ENCODE measurements at regions not wholly inside any gene's neighbourhood (a gene's known extent, or its start where the extent isn't known, plus 50 kb on each side); places are given as distances from the start of the nearest gene placed in this dataset.

DNA sequence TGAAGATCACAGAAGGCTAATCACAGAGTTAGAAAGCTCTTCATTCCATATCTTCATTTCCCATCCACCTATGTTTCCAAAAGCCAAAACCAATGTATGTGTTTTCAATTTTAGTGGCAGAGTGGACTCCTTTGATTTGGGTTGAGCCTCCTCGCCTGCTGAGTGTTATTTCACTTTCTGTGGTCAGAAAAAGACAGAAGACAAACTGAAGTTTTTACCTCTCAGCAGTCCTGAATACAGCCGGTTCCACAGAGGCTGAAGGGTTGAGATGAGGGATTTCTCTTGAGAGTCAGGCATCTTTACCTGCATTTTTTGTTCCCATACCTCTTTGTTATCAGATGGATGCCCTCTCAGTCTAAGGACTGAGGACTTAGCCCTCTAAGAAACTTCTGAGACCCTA, 659.6 kb downstream of the CCSER2 start:
- TF ChIP-seq POLR2A (IDR thresholded peaks at IDR 0.05; ENCODE audit: low read depth) (no peak), CTCF (IDR thresholded peaks at IDR 0.05) (no peak), EP300 (IDR thresholded peaks at IDR 0.05) (no peak), POLR2AphosphoS5 (IDR thresholded peaks at IDR 0.05) (no peak)
